ENCODE measurements at regions not wholly inside any gene's neighbourhood (a gene's known extent, or its start where the extent isn't known, plus 50 kb on each side); places are given as distances from the start of the nearest gene placed in this dataset.

DNA sequence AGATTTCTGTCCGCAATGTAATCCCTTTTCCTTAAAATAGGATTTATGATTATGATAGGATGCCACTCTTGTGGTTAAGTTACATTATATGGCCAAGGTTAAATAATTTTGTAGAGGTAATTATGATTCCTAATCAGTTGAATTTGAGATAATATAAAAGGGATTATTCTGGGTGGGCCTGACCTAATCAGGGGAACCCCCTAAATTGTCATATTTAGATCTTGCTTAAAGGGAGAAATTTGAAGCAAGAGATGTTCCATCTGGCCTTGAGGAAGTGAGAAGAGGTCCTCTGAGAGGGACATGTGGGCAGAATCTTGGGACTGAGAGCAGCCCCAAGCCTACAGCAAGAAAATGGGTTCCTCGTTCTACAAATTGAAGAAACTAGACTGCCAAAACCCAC is 1550.1 kb upstream of the TENM4 start:
- TF ChIP-seq, protein P1, sequence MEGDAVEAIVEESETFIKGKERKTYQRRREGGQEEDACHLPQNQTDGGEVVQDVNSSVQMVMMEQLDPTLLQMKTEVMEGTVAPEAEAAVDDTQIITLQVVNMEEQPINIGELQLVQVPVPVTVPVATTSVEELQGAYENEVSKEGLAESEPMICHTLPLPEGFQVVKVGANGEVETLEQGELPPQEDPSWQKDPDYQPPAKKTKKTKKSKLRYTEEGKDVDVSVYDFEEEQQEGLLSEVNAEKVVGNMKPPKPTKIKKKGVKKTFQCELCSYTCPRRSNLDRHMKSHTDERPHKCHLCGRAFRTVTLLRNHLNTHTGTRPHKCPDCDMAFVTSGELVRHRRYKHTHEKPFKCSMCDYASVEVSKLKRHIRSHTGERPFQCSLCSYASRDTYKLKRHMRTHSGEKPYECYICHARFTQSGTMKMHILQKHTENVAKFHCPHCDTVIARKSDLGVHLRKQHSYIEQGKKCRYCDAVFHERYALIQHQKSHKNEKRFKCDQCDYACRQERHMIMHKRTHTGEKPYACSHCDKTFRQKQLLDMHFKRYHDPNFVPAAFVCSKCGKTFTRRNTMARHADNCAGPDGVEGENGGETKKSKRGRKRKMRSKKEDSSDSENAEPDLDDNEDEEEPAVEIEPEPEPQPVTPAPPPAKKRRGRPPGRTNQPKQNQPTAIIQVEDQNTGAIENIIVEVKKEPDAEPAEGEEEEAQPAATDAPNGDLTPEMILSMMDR (IDR thresholded peaks at IDR 0.05; ENCODE audit: insufficient read depth, missing control alignments): no peak
- FAIRE-seq: no peak

DNA sequence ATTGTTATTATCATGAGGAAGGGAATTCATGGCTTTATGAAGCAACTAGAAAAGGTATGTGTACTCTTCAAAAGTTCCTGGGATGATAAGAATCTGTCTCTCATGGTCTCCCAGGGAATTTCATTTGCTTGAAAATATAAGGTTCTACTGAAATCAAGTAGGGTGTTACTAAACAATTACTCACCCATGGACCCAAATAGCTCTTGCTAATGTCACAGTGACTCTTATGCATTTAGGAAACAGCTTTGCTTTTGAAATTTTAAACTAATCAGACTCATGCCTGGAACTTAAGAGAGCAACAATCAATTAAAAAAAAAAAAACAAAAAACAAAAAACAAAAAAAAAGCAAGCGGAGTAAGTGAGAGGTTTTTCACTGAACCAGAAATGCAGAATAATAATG is 1546.3 kb upstream of the TENM4 start:
- no peak for FAIRE-seq

More for the DNA sequence above, 1550.1 kb upstream of the TENM4 start:
- no peak for DNase-seq (ENCODE audit: insufficient read length, low spot score)

DNA sequence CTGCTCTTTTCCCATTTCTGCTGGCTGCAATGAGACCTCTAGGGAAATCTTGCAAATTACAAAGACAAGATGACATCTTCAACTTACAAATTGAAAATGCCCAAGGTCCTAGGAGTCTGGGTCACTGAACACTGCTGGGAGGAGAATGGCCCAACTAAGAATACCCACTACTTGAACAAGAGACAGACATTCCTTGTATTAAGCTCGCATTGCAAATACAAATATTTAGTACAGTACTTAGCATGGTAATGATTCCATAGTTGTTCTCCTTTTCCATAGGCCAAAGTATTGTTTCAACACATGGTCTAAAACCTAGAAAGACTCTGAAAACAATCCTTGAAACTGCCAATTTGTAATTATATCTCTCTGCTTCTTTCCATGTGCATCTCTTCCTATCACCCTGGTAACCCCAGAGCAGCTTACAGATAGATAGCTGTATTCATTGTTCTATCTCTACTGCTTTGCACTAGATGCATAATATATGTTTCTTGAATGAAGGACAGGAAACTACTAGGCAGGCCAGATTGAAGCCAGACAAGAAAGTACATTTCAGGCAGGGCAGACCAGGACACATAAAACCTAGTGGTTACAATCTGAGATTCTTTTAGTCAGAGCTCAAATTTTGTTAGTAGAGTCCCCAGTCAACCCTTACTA is 1545.7 kb upstream of the TENM4 start:
- TF ChIP-seq, protein P1 (IDR thresholded peaks at IDR 0.05; ENCODE audit: insufficient read depth, missing control alignments): no peak
- no peak for FAIRE-seq
- DNase-seq (ENCODE audit: insufficient read length, low spot score): no peak

More for the DNA sequence above, 1546.3 kb upstream of the TENM4 start:
- TF ChIP-seq, protein P1 (IDR thresholded peaks at IDR 0.05; ENCODE audit: insufficient read depth, missing control alignments): no peak
- DNase-seq (ENCODE audit: insufficient read length, low spot score): no peak

DNA sequence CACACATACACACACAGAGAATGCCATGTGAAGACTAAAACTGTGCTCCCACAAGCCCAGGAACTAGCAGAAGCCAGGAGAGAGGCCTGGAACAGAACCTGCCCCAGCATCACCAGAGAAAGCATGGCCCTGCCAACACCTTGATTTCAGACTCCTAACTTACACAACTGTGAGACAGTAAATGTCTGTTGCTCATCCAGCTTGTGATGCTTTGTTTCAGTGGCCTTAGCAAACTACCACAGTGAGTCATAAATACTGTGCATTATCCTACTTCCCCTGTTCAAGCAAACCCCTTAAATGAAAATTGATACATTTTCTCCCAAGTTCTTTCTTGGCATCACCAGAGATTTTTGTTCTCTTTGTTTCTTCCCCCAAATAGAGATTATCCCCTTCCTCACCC is 1539.4 kb upstream of the TENM4 start:
- TF ChIP-seq, protein P1 (IDR thresholded peaks at IDR 0.05; ENCODE audit: insufficient read depth, missing control alignments): no peak
- DNase-seq (ENCODE audit: insufficient read length, low spot score) (no peak), FAIRE-seq (no peak)

DNA sequence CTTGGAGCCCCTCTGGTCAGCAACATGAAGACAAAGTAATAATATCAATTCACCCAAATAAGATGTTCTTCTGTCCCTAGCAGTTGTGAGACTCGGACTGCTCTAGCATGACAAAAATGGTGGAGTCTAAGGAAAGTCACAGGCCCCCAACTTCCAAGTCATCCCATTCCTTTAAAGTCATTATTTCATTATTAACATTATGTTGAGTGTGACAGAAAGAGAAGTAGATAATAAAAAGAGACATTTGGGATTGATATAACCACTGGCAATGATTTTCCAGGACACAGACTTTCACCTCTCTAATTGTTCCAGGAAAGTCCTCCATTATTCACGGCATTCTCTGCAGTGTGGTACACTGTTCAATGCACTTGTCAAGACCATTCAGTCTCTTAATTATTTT is 1533.0 kb upstream of the TENM4 start:
- DNase-seq (ENCODE audit: insufficient read length, low spot score): no peak
- TF ChIP-seq, protein P1 (IDR thresholded peaks at IDR 0.05; ENCODE audit: insufficient read depth, missing control alignments): no peak
- no peak for FAIRE-seq

DNA sequence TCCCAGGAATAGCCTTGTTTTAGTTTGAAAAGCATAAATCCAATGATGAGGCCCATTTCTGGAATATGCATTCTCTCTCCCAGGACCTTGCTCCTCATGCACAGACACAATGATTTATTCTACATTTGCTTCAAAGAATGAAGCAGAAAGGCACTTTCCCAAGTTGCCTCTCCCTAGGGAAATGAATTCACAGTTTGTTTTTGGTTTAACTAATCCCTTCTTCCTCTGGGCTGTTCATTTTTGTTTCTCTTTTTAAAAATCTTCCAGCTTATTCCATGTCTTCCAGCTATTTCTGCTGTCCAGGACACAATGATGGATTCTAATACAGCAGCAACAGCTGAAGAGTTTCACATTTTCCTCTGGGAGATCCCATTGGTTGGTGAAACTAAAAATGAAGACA is 1529.2 kb upstream of the TENM4 start:
- FAIRE-seq (no peak), DNase-seq (ENCODE audit: insufficient read length, low spot score) (no peak)
- TF ChIP-seq, protein P1 (IDR thresholded peaks at IDR 0.05; ENCODE audit: insufficient read depth, missing control alignments): no peak

DNA sequence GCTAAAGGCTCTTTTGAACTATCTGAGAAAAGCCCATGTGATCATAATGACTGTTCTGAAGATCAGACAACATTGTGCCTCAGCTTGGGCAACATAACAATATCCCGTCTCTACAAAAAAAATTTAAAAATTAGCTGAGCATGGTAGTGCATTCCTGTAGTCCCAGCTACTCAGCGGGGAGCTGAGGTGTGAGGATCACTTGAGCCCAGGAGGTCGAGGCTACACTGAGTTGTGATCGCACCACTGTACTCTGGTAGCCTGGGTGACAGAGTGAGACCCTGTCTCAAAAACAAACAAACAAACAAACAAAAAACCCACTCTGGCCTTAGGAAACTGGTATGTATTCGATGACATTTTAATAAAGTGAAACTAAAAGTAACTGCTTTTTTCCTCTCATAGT is 1526.8 kb upstream of the TENM4 start:
- FAIRE-seq (no peak), DNase-seq (ENCODE audit: insufficient read length, low spot score) (no peak)
- TF ChIP-seq, protein P1 (IDR thresholded peaks at IDR 0.05; ENCODE audit: insufficient read depth, missing control alignments): no peak
